ENCODE measurements at regions not wholly inside any gene's neighbourhood (a gene's known extent, or its start where the extent isn't known, plus 50 kb on each side); places are given as distances from the start of the nearest gene placed in this dataset.
"Not testable (repeated sequence)": the region's sequence is repeated elsewhere in the genome, so short reads cannot be mapped to it uniquely, and the experiment has no call there.

- no peak for TF ChIP-seq CTCF (IDR thresholded peaks at IDR 0.05; ENCODE audit: low read length, missing control alignments)
These were observed 83.4 kb upstream of the KCNE2 start for GRCh38 chr21:34280389-34280795.

GRCh38 chr21:34280959-34281358, 82.8 kb upstream of the KCNE2 start:
- TF ChIP-seq CTCF (IDR thresholded peaks at IDR 0.05; ENCODE audit: low read length, missing control alignments): no peak
- H3K4me3 ChIP-seq (replicated peaks; ENCODE audit: low read depth, low read length): no peak overlapping the region
- peak; percentile 2 for DNase-seq (ENCODE audit: low read depth)

More at GRCh38 chr21:34280389-34280795, 83.4 kb upstream of the KCNE2 start:
- no peak overlapping the region for H3K4me3 ChIP-seq (replicated peaks; ENCODE audit: low read depth, low read length)
- peak; percentile 58 for DNase-seq (ENCODE audit: low read depth)

- H3K4me3 ChIP-seq (replicated peaks; ENCODE audit: low read depth, low read length): no peak overlapping the region
- no peak for TF ChIP-seq CTCF (IDR thresholded peaks at IDR 0.05; ENCODE audit: low read length, missing control alignments)
- DNase-seq (ENCODE audit: low read depth): peak; percentile 7
These were observed 81.6 kb upstream of the KCNE2 start for GRCh38 chr21:34282223-34282622.

DNA sequence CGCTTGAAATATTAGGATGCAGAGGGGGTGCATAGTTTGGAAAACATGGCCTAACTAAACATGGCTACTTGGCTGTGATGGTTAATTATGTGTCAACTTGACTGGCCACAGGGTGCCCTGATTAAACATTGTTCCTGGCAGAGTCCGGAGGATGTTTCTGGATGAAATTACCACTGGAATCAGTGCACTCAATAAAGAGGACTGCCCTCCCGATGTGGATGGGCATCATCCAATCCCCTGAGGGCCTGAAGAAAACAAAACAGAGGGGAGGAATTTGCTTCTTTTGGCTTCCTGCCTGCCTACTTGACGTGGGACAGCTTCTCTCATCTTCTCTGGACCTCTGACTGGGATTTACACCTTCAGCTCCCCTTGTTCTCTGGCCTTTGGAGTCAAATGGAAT, 79.1 kb upstream of the KCNE2 start:
- no peak overlapping the region for H3K4me3 ChIP-seq (replicated peaks; ENCODE audit: low read depth, low read length)
- TF ChIP-seq CTCF (IDR thresholded peaks at IDR 0.05; ENCODE audit: low read length, missing control alignments): no peak
- DNase-seq (ENCODE audit: low read depth): no peak

GRCh38 chr21:34288042-34288441, 75.8 kb upstream of the KCNE2 start:
- H3K4me3 ChIP-seq (replicated peaks; ENCODE audit: low read depth, low read length); DNase-seq (ENCODE audit: low read depth): not testable (repeated sequence)

- DNase-seq (ENCODE audit: low read depth): no peak
- no peak overlapping the region for H3K4me3 ChIP-seq (replicated peaks; ENCODE audit: low read depth, low read length)
- no peak for TF ChIP-seq CTCF (IDR thresholded peaks at IDR 0.05; ENCODE audit: low read length, missing control alignments)
These were observed 74.0 kb upstream of the KCNE2 start for GRCh38 chr21:34289856-34290255.

- no peak for DNase-seq (ENCODE audit: low read depth)
- TF ChIP-seq CTCF (IDR thresholded peaks at IDR 0.05; ENCODE audit: low read length, missing control alignments): no peak
- H3K4me3 ChIP-seq (replicated peaks; ENCODE audit: low read depth, low read length): no peak overlapping the region
These were observed 66.9 kb upstream of the KCNE2 start for GRCh38 chr21:34296878-34297277.

All from fibroblast of pulmonary artery (primary cell).